Spleen (tissue), 7 donors: ENCODE measurements at regions not wholly inside any gene's neighbourhood (a gene's known extent, or its start where the extent isn't known, plus 50 kb on each side); places are given as distances from the start of the nearest gene placed in this dataset.

Experiments used
- POLR2A ChIP-seq, 3 donors: fragments of 450-650 bp; IDR thresholded peaks; one replicate each; pipeline ENCODE4 v1.5.1; 2017; ENCODE audit warnings: antibody characterized with exemption in 3 of 3, mild to moderate bottlenecking in 1 of 3
- TF ChIP-seq, protein P1 (sequence below), 11 experiments: fragments of 200-600 bp in 7 of 11; fragments of 450-650 bp in 4 of 11; sonication (generic) in 4 of 11; IDR thresholded peaks in 8 of 11; conservative IDR thresholded peaks in 3 of 11; 1 replicate in 7 of 11; 2 replicates in 4 of 11; pipeline versions ENCODE4 v1.4.0 to v1.8.0; 2016 to 2021; ENCODE audit warnings: antibody characterized with exemption in 11 of 11, inconsistent platforms in 4 of 11, mild to moderate bottlenecking in 1 of 11
- donor health status: DM: no; HTN: no; CAD: no; lungs with moderate emphysema.
- donor health status: DM: no; HTN: no; CAD: no.
- donor health status: DM: no; HTN: no; CAD: no.

DNA sequence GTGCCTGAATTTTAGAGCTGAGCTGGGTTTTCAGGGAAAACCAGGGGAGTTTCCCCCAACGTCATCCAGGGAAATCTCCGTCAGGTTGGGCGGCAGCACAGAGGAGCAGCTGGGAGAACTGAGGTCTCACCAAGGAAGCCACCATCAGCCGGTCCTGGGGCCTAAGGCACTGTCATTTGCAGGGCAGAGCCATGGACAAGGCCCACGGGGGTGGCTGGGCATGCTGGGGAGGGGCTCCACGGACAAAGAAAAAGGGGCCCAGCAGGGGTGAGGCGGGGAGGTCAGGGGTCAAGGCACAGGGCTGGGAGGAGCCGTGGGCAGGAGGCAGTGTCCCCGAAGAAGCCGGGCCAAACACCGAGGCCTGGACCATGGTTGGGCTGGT is 109.8 kb downstream of the HMX1 start:
- TF ChIP-seq, protein P1, sequence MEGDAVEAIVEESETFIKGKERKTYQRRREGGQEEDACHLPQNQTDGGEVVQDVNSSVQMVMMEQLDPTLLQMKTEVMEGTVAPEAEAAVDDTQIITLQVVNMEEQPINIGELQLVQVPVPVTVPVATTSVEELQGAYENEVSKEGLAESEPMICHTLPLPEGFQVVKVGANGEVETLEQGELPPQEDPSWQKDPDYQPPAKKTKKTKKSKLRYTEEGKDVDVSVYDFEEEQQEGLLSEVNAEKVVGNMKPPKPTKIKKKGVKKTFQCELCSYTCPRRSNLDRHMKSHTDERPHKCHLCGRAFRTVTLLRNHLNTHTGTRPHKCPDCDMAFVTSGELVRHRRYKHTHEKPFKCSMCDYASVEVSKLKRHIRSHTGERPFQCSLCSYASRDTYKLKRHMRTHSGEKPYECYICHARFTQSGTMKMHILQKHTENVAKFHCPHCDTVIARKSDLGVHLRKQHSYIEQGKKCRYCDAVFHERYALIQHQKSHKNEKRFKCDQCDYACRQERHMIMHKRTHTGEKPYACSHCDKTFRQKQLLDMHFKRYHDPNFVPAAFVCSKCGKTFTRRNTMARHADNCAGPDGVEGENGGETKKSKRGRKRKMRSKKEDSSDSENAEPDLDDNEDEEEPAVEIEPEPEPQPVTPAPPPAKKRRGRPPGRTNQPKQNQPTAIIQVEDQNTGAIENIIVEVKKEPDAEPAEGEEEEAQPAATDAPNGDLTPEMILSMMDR (IDR thresholded peaks at IDR 0.05 in 8 of 11, conservative IDR thresholded peaks at IDR 0.05 in 3 of 11), result no peak
- no peak for TF ChIP-seq POLR2A (IDR thresholded peaks at IDR 0.05)
